Progenitor cell of endocrine pancreas (in vitro differentiated cells): ENCODE measurements at regions not wholly inside any gene's neighbourhood (a gene's known extent, or its start where the extent isn't known, plus 50 kb on each side); places are given as distances from the start of the nearest gene placed in this dataset.

ENCODE experiments used
- DNase-seq: peaks from one replicate; pipeline ENCODE4 v3.0.0; 2021; ENCODE audit warnings: low spot score; ENCODE audit not compliant: unreplicated experiment
- H3K27ac Mint-ChIP-seq: 2 replicates; pipeline ENCODE4 v1.8.0; 2021; ENCODE audit warnings: mild to moderate bottlenecking, moderate library complexity, mixed read lengths
- H3K27me3 Mint-ChIP-seq: 2 replicates; pipeline ENCODE4 v1.8.0; 2021; ENCODE audit warnings: mixed read lengths
- H3K36me3 Mint-ChIP-seq: 2 replicates; pipeline ENCODE4 v1.8.0; 2022; ENCODE audit warnings: mixed read lengths; ENCODE audit not compliant: insufficient read depth
- H3K4me1 Mint-ChIP-seq: 2 replicates; pipeline ENCODE4 v1.8.0; 2021; ENCODE audit warnings: low read depth, mixed read lengths
- H3K4me3 Mint-ChIP-seq: 2 replicates; pipeline ENCODE4 v1.8.0; 2021; ENCODE audit warnings: low read depth, mild to moderate bottlenecking, moderate library complexity, mixed read lengths
- H3K9me3 Mint-ChIP-seq: 2 replicates; pipeline ENCODE4 v1.8.0; 2021; ENCODE audit warnings: low read depth, mixed read lengths
- CTCF ChIP-seq: fragments of 200-600 bp; sonication (generic); IDR thresholded peaks from one replicate; pipeline ENCODE4 v1.5.0; 2021; ENCODE audit warnings: antibody characterized with exemption, mild to moderate bottlenecking; ENCODE audit not compliant: unreplicated experiment

GRCh38 chr2:173815772-173816171 lies 149.4 kb downstream of the SP3 start:
- no peak for TF ChIP-seq CTCF
- Mint-ChIP-seq H3K4me3 (no peak overlapping the region), H3K36me3 (no peaks in the 10 kb centered on the region), H3K27ac (no peak overlapping the region), H3K27me3 (no peaks in the 10 kb centered on the region), H3K4me1 (peaks cover 4% of the 10 kb centered on the region), H3K9me3 (no peaks in the 10 kb centered on the region)
- DNase-seq: no peak

GRCh38 chr2:173817582-173817981 lies 147.6 kb downstream of the SP3 start:
- Mint-ChIP-seq H3K36me3 (no peaks in the 10 kb centered on the region), H3K4me3 (no peak overlapping the region), H3K9me3 (no peaks in the 10 kb centered on the region), H3K27ac (no peak overlapping the region), H3K4me1 (peaks cover 4% of the 10 kb centered on the region), H3K27me3 (no peaks in the 10 kb centered on the region)
- DNase-seq: no peak
- TF ChIP-seq CTCF: no peak

GRCh38 chr2:173818285-173818684 lies 146.9 kb downstream of the SP3 start:
- Mint-ChIP-seq H3K9me3 (no peaks in the 10 kb centered on the region), H3K27me3 (no peaks in the 10 kb centered on the region), H3K36me3 (no peaks in the 10 kb centered on the region), H3K4me3 (no peak overlapping the region), H3K27ac (no peak overlapping the region), H3K4me1 (peaks cover 4% of the 10 kb centered on the region)
- DNase-seq: no peak
- no peak for TF ChIP-seq CTCF

- Mint-ChIP-seq H3K4me1 (peaks cover 4% of the 10 kb centered on the region), H3K27ac (no peak overlapping the region), H3K9me3 (no peaks in the 10 kb centered on the region), H3K27me3 (no peaks in the 10 kb centered on the region), H3K36me3 (no peaks in the 10 kb centered on the region), H3K4me3 (no peak overlapping the region)
- no peak for TF ChIP-seq CTCF
- DNase-seq: no peak
These were observed 145.3 kb downstream of the SP3 start for GRCh38 chr2:173819852-173820251.

GRCh38 chr2:173821451-173821850 lies 143.7 kb downstream of the SP3 start:
- Mint-ChIP-seq H3K4me3 (no peak overlapping the region), H3K27me3 (no peaks in the 10 kb centered on the region), H3K9me3 (no peaks in the 10 kb centered on the region), H3K4me1 (peaks cover 4% of the 10 kb centered on the region), H3K36me3 (no peaks in the 10 kb centered on the region), H3K27ac (no peak overlapping the region)
- no peak for DNase-seq
- TF ChIP-seq CTCF: no peak
